Neural cell (in vitro differentiated cells): ENCODE measurements at regions not wholly inside any gene's neighbourhood (a gene's known extent, or its start where the extent isn't known, plus 50 kb on each side); places are given as distances from the start of the nearest gene placed in this dataset.

ENCODE experiments used
- CTCF ChIP-seq: fragments of 450-650 bp; IDR thresholded peaks from 2 replicates; pipeline ENCODE4 v1.5.1; 2014; ENCODE audit warnings: antibody characterized with exemption, mild to moderate bottlenecking, moderate library complexity; ENCODE audit not compliant: poor library complexity, severe bottlenecking
- POLR2AphosphoS5 ChIP-seq: IDR thresholded peaks from 2 replicates; pipeline ENCODE4 v1.6.1; 2012

GRCh38 chr2:204032301-204032700, 95.7 kb downstream of the ICOS start:
- TF ChIP-seq POLR2AphosphoS5 (no peak), CTCF (no peak)
